Spinal cord (tissue), 9 donors: ENCODE measurements at regions not wholly inside any gene's neighbourhood (a gene's known extent, or its start where the extent isn't known, plus 50 kb on each side); places are given as distances from the start of the nearest gene placed in this dataset.
"Not testable (repeated sequence)": the region's sequence is repeated elsewhere in the genome, so short reads cannot be mapped to it uniquely, and the experiment has no call there.

Experiments used
- DNase-seq, 6 donors: peaks; one replicate each; pipeline versions ENCODE4 v3.0.0 to v3.0.0-alpha.2; 2013 to 2015; ENCODE audit warnings: low spot score in 6 of 6, low read depth in 4 of 6
- H3K27ac ChIP-seq: one replicate; pipeline ENCODE4 v1.5.1; 2013; ENCODE audit warnings: low read depth, low read length, control low read depth
- H3K27me3 ChIP-seq: one replicate; pipeline ENCODE4 v1.6.1; 2013; ENCODE audit warnings: low read length; ENCODE audit not compliant: control insufficient read depth, insufficient read depth
- H3K36me3 ChIP-seq: one replicate; pipeline ENCODE4 v1.6.1; 2013; ENCODE audit warnings: low read length; ENCODE audit not compliant: control insufficient read depth, insufficient read depth
- H3K4me1 ChIP-seq: one replicate; pipeline ENCODE4 v1.6.1; 2013; ENCODE audit warnings: low read length; ENCODE audit not compliant: control insufficient read depth, insufficient read depth
- H3K4me3 ChIP-seq: one replicate; pipeline ENCODE4 v1.5.1; 2013; ENCODE audit warnings: low read depth, low read length, control low read depth
- H3K9me3 ChIP-seq: one replicate; pipeline ENCODE4 v1.6.1; 2013; ENCODE audit warnings: low read length; ENCODE audit not compliant: control insufficient read depth, insufficient read depth
- WGBS: methylation state at CpG from one replicate; pipeline ENCODE4 v1.1.5; 2013; ENCODE audit warnings: missing lambda C conversion rate; ENCODE audit not compliant: insufficient coverage; 5-methylcytosine and 5-hydroxymethylcytosine counted together
- donor health status: healthy.

- H3K27ac ChIP-seq, H3K27me3 ChIP-seq, H3K4me1 ChIP-seq, H3K4me3 ChIP-seq, H3K36me3 ChIP-seq, H3K9me3 ChIP-seq, DNase-seq: not testable (repeated sequence)
- 40% methylated on average over 4 of the region's 5 CpGs for WGBS
Observed at GRCh38 chr1:227474072-227474471, 89.3 kb upstream of the ZNF678 start.

GRCh38 chr1:227472772-227473171, 90.6 kb upstream of the ZNF678 start:
- Histone ChIP-seq H3K4me3 (no peak overlapping the region), H3K27ac (no peak overlapping the region), H3K36me3 (no peaks in the 10 kb centered on the region), H3K27me3 (no peaks in the 10 kb centered on the region), H3K4me1 (no peaks in the 10 kb centered on the region), H3K9me3 (no peaks in the 10 kb centered on the region)
- 89% methylated on average over 1 of the region's 1 CpG for WGBS
- DNase-seq, result no peak

- H3K4me1 ChIP-seq, result no peaks in the 10 kb centered on the region
- no peaks in the 10 kb centered on the region for H3K27me3 ChIP-seq
- no peaks in the 10 kb centered on the region for H3K36me3 ChIP-seq
- no peak overlapping the region for H3K27ac ChIP-seq
- no peak for DNase-seq
- no peaks in the 10 kb centered on the region for H3K9me3 ChIP-seq
- H3K4me3 ChIP-seq, result no peak overlapping the region
- 60% methylated on average over 1 of the region's 2 CpGs for WGBS
Observed at GRCh38 chr1:227470688-227471087, 92.7 kb upstream of the ZNF678 start.

DNA sequence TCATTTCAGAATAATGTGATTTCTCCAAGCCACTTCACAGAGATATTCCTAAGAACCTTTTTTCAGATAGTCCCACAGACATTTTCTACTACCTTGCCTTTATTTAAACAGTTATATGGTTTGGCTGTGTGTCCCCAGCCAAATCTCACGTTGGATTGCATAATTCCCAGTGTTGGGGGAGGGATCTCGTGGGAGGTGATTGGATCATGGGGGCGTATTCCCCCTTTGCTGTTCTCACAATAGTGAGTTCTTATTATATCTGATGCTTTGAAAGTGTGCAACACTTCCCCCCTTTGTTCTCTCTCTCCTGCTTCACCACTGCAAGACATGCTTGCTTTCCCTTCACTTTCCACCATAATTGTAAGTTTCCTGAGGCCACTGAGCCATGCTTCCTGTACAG, 93.6 kb upstream of the ZNF678 start:
- H3K36me3 ChIP-seq, result no peaks in the 10 kb centered on the region

DNA sequence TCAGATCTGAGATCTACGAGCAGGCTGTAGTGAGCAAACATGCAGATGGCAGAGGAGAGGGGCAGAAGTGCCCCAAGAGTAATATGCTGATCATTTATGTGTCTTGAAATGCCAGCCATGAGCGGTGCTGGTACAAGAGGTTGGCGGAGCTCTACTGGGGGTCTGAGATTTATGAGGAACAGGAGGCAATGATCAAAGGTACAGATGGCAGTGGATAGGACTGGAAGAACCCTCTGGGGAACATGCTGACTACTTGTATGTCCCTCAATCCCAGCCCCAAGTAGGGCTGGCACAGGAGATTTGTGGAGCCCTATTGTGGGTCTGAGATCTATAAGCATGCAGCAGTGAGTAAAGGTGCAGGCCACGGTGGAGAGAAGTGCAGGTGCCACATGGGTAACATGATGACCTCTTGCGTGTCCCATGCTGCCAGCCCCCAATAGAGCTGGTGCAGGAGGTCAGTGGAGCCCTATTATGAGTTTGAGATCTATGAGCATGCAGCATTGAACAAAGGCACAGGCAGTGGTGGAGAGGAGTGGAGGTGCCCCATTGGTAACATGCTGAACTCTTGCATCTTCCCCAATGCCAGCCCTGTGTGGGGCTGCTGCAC, 97.2 kb upstream of the ZNF678 start:
- WGBS, result 93% methylated on average over 5 of the region's 5 CpGs
- Histone ChIP-seq H3K4me3 (no peak overlapping the region), H3K9me3 (no peaks in the 10 kb centered on the region), H3K4me1 (no peaks in the 10 kb centered on the region), H3K27me3 (no peaks in the 10 kb centered on the region), H3K36me3 (no peaks in the 10 kb centered on the region), H3K27ac (no peak overlapping the region)
- DNase-seq, result no peak

More for the DNA sequence above, 93.6 kb upstream of the ZNF678 start:
- Histone ChIP-seq H3K27ac (no peak overlapping the region), H3K27me3 (no peaks in the 10 kb centered on the region), H3K9me3 (no peaks in the 10 kb centered on the region), H3K4me3 (no peak overlapping the region), H3K4me1 (no peaks in the 10 kb centered on the region)
- no peak for DNase-seq
- no CpG with 5 or more reads among the region's 3 CpGs for WGBS

GRCh38 chr1:227465256-227465655, 98.1 kb upstream of the ZNF678 start:
- Histone ChIP-seq H3K9me3 (no peaks in the 10 kb centered on the region), H3K27me3 (no peaks in the 10 kb centered on the region), H3K4me3 (no peak overlapping the region), H3K27ac (no peak overlapping the region), H3K36me3 (no peaks in the 10 kb centered on the region), H3K4me1 (no peaks in the 10 kb centered on the region)
- no peak for DNase-seq
- 79% methylated on average over 7 of the region's 7 CpGs for WGBS

DNA sequence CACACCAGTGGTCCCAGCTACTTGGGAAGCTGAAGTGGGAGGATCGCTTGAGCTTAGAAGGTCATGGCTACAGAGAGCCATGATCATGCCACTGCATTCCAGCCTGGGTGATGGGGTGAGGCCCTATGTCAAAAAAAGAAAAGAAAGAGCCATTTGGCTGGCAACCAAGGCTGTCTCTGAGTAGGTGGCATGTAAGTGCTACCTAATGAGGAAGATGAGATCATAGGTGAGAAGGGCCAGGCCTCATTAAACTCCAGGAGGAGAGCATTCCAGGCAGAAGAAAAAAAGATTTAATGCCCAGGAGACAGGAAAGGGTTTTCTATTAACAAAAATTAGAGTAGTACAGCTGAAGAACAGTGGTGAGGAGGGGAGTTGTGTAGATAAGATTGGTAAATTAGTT, 103.4 kb upstream of the ZNF678 start:
- Histone ChIP-seq H3K9me3 (no peaks in the 10 kb centered on the region), H3K27ac (no peak overlapping the region), H3K4me1 (no peaks in the 10 kb centered on the region), H3K27me3 (no peaks in the 10 kb centered on the region), H3K36me3 (no peaks in the 10 kb centered on the region), H3K4me3 (no peak overlapping the region)
- 89% methylated on average over 1 of the region's 1 CpG for WGBS
- DNase-seq, result no peak

DNA sequence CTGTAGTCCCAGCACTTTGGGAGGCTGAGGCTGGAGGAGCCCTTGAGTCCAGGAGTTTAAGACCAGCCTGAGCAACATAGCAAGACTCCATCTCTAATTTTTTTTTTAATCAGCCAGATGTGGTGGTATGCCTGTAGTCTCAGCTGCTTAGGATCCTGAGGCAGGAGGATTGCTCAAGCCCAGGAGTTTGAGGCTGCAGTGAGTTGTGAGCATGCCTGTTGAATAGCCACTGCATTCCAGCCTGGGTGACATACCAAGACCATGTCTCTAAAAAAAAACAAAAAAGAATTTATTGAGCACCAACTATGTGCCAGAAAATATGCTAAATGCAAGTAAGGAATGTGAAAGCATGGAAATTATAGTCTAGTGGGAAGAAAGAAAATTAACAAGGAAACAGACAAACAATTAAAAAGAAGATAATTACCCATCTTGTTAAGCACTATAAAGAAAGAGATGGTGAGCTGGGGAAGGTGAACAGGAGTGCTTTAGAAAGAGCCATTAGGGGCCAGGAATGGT, 104.0 kb upstream of the ZNF678 start:
- H3K36me3 ChIP-seq, result no peaks in the 10 kb centered on the region
- no peak overlapping the region for H3K27ac ChIP-seq
- DNase-seq, result no peak
- no peaks in the 10 kb centered on the region for H3K27me3 ChIP-seq
- no peaks in the 10 kb centered on the region for H3K4me1 ChIP-seq
- H3K9me3 ChIP-seq, result no peaks in the 10 kb centered on the region
- H3K4me3 ChIP-seq, result no peak overlapping the region

DNA sequence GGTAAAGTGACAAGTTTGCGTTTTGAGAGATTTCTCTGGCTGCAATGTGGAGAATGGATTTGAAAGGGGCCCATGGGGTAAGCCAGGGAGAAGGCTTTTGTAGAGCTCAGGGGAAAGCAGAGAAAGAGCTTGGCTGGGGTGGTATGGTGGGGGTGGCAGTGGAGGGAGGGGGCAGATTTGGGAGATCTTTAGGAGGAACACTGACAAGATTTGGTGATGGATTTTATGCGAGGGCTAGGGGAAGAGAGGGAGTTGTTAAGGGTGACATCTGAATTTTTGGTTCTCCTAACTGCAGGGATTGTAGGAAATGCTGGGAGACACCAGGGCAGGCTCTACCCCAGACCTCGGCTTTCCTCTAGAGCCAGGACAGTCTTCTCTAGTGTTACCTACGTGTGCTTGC, 108.7 kb upstream of the ZNF678 start:
- Histone ChIP-seq H3K9me3 (peaks cover 2% of the 10 kb centered on the region), H3K27me3 (no peaks in the 10 kb centered on the region), H3K4me1 (no peaks in the 10 kb centered on the region), H3K27ac (no peak overlapping the region), H3K4me3 (no peak overlapping the region), H3K36me3 (no peaks in the 10 kb centered on the region)
- WGBS, result 66% methylated on average over 4 of the region's 4 CpGs
- DNase-seq, result no peak

GRCh38 chr1:227453631-227454355, 109.6 kb upstream of the ZNF678 start:
- Histone ChIP-seq H3K9me3 (peaks cover 2% of the 10 kb centered on the region), H3K27me3 (no peaks in the 10 kb centered on the region), H3K27ac (no peak overlapping the region), H3K4me1 (no peaks in the 10 kb centered on the region), H3K4me3 (no peak overlapping the region), H3K36me3 (no peaks in the 10 kb centered on the region)
- peak in 1 of 6 donors; percentile 51 for DNase-seq
- 60% methylated on average over 5 of the region's 9 CpGs for WGBS
